GM12874 (cell line): ENCODE measurements at regions not wholly inside any gene's neighbourhood (a gene's known extent, or its start where the extent isn't known, plus 50 kb on each side); places are given as distances from the start of the nearest gene placed in this dataset.

ENCODE experiments used
- TF ChIP-seq, protein P1 (sequence below): IDR thresholded peaks from 2 replicates; pipeline ENCODE4 v1.5.1; 2011; ENCODE audit warnings: low read depth, mild to moderate bottlenecking, control low read depth, low read length, moderate library complexity; ENCODE audit not compliant: insufficient read depth

DNA sequence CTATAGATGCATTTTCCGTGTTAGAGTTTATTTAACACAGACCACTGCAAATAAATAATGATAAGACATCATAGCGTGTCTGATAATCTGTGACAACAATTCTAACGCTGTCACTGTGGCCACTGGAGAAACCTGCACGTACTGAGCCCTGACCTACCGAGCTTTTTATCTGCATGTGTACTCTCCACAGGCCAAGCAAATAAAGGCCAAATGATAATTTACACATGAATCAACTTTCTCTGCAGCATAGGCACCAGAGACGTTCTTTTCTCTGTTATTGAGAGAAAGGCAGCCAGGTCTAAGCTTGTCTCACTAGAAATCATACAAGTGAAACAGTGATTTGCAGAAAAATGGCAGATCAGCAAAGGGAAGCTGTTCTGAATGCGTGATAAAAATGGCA is 75.8 kb downstream of the POU5F2 start:
- TF ChIP-seq, protein P1, sequence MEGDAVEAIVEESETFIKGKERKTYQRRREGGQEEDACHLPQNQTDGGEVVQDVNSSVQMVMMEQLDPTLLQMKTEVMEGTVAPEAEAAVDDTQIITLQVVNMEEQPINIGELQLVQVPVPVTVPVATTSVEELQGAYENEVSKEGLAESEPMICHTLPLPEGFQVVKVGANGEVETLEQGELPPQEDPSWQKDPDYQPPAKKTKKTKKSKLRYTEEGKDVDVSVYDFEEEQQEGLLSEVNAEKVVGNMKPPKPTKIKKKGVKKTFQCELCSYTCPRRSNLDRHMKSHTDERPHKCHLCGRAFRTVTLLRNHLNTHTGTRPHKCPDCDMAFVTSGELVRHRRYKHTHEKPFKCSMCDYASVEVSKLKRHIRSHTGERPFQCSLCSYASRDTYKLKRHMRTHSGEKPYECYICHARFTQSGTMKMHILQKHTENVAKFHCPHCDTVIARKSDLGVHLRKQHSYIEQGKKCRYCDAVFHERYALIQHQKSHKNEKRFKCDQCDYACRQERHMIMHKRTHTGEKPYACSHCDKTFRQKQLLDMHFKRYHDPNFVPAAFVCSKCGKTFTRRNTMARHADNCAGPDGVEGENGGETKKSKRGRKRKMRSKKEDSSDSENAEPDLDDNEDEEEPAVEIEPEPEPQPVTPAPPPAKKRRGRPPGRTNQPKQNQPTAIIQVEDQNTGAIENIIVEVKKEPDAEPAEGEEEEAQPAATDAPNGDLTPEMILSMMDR = no peak

DNA sequence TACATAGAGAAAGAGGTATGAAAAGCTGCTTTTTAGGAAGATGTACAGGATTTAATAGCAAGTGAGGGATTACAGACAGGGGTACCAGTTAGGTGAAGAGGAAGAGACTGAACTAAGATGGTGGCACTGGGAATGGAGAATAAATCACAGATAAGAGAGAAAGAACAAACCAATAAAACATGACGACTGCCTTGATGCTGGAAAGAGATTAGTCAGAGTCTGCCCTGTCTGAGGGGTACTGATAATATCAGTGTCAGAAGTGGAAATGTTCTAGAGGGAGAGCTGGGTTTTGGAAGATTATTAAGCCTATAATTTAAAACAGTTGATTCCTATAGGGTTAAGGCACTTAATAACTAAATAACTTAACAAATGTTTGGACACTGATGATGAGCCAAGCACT is 77.7 kb downstream of the NR2F1 start:
- TF ChIP-seq, protein P1 = no peak

DNA sequence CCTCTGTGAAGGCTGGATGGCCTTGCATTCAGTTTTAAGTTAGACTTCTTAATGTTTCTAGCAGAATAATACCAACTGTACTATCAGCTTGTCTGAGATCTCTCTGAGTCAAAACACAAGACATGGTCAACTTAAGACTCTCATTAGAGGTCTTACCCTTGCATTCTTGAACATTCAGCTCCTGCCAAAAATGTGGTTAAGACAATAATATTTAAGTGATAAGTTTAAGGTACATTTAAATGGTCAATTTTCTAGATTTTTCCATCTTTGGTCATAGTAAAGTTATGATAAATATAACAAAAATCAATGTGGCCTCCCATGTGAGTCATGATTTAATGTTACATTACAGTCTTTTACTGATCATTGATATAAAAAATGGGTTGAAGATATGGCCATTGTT is 75.0 kb downstream of the NR2F1 start:
- TF ChIP-seq, protein P1 = no peak

DNA sequence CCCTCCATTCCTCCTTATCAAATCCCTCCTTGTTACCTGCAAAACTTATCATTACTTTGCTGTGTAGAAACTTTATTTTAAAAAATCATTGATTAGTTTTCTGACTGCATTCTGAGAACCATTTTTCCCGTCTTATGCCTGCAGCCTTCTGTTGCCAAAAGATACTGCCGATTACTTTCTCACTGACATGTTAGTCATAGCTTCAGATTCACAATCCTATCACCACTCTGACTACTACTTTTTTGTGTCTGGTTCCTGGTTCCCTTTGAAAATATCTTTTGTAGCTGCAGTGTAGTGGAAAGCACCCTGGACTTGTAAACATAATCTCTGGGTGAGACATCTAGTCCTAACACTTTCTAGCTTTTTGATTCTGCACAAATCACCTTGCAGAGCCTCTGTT is 71.7 kb downstream of the NR2F1 start:
- TF ChIP-seq, protein P1 = no peak

DNA sequence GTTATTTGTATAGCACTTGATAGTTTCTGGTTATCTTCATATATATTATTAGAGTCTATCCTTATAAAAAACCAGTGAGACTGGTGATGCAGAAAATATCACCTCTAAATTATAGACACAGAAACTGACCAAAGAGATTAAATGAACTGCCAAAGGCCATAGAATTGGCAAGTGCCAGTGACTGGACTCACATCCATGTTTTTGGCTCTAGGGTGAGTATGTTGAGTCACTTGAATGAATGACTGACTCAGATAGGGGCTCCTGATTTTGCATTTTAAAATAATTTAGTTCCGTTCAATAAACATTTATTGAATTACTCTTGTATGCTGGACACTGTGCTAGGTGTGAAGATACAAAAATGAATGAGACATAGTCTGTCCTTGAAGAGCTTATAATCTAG is 70.7 kb downstream of the NR2F1 start:
- TF ChIP-seq, protein P1 = no peak

DNA sequence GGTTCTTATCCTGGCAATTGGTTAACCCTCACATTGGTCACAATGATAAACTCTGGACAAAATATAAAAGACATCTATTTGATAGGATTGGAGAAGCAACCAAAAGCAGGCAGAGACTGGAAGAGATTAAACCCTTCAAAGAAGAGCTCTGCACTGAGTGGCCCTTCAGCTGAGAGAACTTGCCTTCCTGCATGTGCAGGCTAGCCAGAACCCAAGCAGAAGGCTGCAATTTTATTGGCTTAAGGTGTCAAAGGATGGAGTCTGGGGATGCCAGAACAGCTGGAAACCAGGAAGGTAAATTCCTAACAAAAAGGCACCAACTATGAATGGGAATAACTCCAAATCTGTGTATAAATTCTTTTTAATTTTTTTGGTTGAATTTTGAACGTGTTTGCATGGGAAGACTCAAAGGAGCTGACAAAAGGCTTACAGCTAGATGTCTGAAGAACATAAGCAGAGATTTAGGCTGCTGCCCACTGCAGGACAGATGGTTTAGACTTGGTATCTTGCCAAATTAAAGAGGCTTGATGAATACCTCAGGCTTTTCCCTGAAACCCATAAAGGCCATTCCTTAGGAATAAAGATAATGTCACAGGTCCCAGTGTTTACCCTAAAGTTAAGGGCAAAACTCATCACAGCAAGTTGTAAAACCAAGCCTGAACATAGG is 66.3 kb downstream of the NR2F1 start:
- TF ChIP-seq, protein P1 = no peak

DNA sequence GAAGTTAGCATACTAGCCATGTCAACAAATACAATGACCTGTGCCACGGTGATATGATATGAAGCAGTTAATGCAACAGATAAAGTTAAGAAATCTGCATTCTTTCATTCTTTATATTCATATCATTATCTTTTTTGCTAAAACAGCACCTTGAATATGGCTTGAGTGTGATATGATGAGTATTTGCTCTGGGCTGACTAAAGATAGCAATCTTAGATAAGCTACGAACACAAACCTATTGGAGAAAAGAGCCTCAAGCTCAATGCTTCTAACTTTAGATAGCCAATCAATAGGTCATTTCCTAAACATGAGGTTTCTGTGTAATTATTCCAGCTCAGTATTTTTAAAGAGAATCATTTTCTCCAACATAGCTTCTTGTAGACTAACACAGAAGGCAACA is 61.7 kb downstream of the NR2F1 start:
- TF ChIP-seq, protein P1 = no peak
